ENCODE measurements at regions not wholly inside any gene's neighbourhood (a gene's known extent, or its start where the extent isn't known, plus 50 kb on each side); places are given as distances from the start of the nearest gene placed in this dataset.

- no peak for TF ChIP-seq CTCF (IDR thresholded peaks at IDR 0.05; ENCODE audit: poor library complexity, severe bottlenecking)
- TF ChIP-seq TAF1 (IDR thresholded peaks at IDR 0.05; ENCODE audit: low read depth): no peak
- no peak for TF ChIP-seq MXI1 (conservative IDR thresholded peaks at IDR 0.05; ENCODE audit: poor library complexity, severe bottlenecking)
- TF ChIP-seq POLR2AphosphoS5 (IDR thresholded peaks at IDR 0.05): no peak
These were observed 508.5 kb downstream of the RAB38 start for GRCh38 chr11:87666730-87667129.

All from neural cell (in vitro differentiated cells).